A549 (cell line): ENCODE measurements at regions not wholly inside any gene's neighbourhood (a gene's known extent, or its start where the extent isn't known, plus 50 kb on each side); places are given as distances from the start of the nearest gene placed in this dataset.

Source experiments
- ATAC-seq, 2 experiments: fragments of 200-7000 bp in 1 of 2; fragments of >200 bp in 1 of 2; cut with Nextera tagmentation in 1 of 2; cut with Tn5 transposase in 1 of 2; 3 replicates each; pipeline versions ENCODE4 v1.8.0 to v1.9.1; 2018 to 2020; ENCODE audit warnings: mild to moderate bottlenecking in 1 of 2, moderate library complexity in 1 of 2
- CTCF ChIA-PET: fragments of 300-600 bp; sonication (Branson Sonifier 250); formaldehyde crosslinking; extraction: SDS; loops from one replicate; lab custom pipeline; 2021; ENCODE audit warnings: antibody characterized with exemption, inconsistent platforms; lab: Yijun Ruan, JAX
- POLR2A ChIA-PET: fragments of 350-600 bp; formaldehyde crosslinking; extraction: SDS; loops from one replicate; lab custom pipeline; 2021; ENCODE audit warnings: antibody characterized with exemption, inconsistent platforms; lab: Yijun Ruan, JAX
- DNase-seq, 2 experiments: peaks; one replicate each; pipeline versions ENCODE4 v3.0.0 to v3.0.0-alpha.2; 2011 to 2016; ENCODE audit warnings: low read depth in 1 of 2, low spot score in 1 of 2
- FAIRE-seq: peaks from 2 replicates; lab custom pipeline; 2011; peaks lifted over from hg19 to GRCh38; lab: Jason Lieb, UNC
- H3K27ac ChIP-seq, 2 experiments: fragments of >200 bp; sonication (Bioruptor Twin); formaldehyde crosslinking; 3 replicates each; pipeline ENCODE4 v1.5.1; 2016 to 2017
- H3K4me1 ChIP-seq: fragments of >200 bp; sonication (Bioruptor Twin); formaldehyde crosslinking; 3 replicates; pipeline ENCODE4 v1.6.1; 2016
- H3K4me2 ChIP-seq: fragments of >200 bp; sonication (Bioruptor Twin); formaldehyde crosslinking; 3 replicates; pipeline ENCODE4 v1.6.1; 2016
- H3K4me3 ChIP-seq: fragments of >200 bp; sonication (Bioruptor Twin); formaldehyde crosslinking; 3 replicates; pipeline ENCODE4 v1.5.1; 2016
- H3K9me3 ChIP-seq: fragments of >200 bp; sonication (Bioruptor Twin); formaldehyde crosslinking; 3 replicates; pipeline ENCODE4 v1.6.1; 2016
- BHLHE40 ChIP-seq: IDR thresholded peaks from 2 replicates; pipeline ENCODE4 v1.6.1; 2012; ENCODE audit warnings: low read depth, low read length, inconsistent platforms
- CBX2 ChIP-seq: fragments of 200-600 bp; sonication (generic); IDR thresholded peaks from 2 replicates; pipeline ENCODE4 v1.6.1; 2016; ENCODE audit warnings: low read depth, mild to moderate bottlenecking, borderline replicate concordance
- CHD2 ChIP-seq: fragments of 150-350 bp; IDR thresholded peaks from 2 replicates; pipeline ENCODE4 v1.6.1; 2014; ENCODE audit warnings: low read length; ENCODE audit not compliant: partially characterized antibody
- CHD4 ChIP-seq: fragments of 200-600 bp; sonication (generic); IDR thresholded peaks from 2 replicates; pipeline ENCODE4 v1.6.1; 2016; ENCODE audit warnings: antibody characterized with exemption, mild to moderate bottlenecking, borderline replicate concordance
- FOXS1 ChIP-seq: fragments of 250-450 bp; sonication (Bioruptor Pico); IDR thresholded peaks from 2 replicates; pipeline ENCODE4 v1.5.0; 2020; ENCODE audit warnings: mild to moderate bottlenecking, moderate library complexity
- GATA3 ChIP-seq: IDR thresholded peaks from 2 replicates; pipeline ENCODE4 v1.6.1; 2012; ENCODE audit warnings: borderline replicate concordance
- HDAC2 ChIP-seq: fragments of 200-600 bp; sonication (generic); IDR thresholded peaks from 2 replicates; pipeline ENCODE4 v1.6.1; 2016
- MAFK ChIP-seq: fragments of 450-650 bp; IDR thresholded peaks from 2 replicates; pipeline ENCODE4 v1.6.1; 2014; ENCODE audit not compliant: partially characterized antibody
- MYC ChIP-seq: IDR thresholded peaks from 2 replicates; pipeline ENCODE4 v1.6.1; 2012; ENCODE audit warnings: mild to moderate bottlenecking, inconsistent platforms, low read length, improper control_type of control experiment, borderline replicate concordance
- NR3C1 ChIP-seq: fragments of >200 bp; sonication (Bioruptor Twin); formaldehyde crosslinking; IDR thresholded peaks from 3 replicates; pipeline ENCODE4 v1.6.1; 2017
- PHF8 ChIP-seq: fragments of 200-600 bp; sonication (generic); IDR thresholded peaks from 2 replicates; pipeline ENCODE4 v1.6.1; 2016; ENCODE audit warnings: low read depth, mild to moderate bottlenecking, antibody characterized with exemption, moderate library complexity, borderline replicate concordance
- POLR2A ChIP-seq: IDR thresholded peaks from 2 replicates; pipeline ENCODE4 v1.6.1; 2012; ENCODE audit warnings: mild to moderate bottlenecking, low read length
- RAD21 ChIP-seq, 2 experiments: fragments of >200 bp in 1 of 2; sonication (Bioruptor Twin) in 1 of 2; formaldehyde crosslinking in 1 of 2; IDR thresholded peaks in 1 of 2; conservative IDR thresholded peaks in 1 of 2; 2 replicates in 1 of 2; 3 replicates in 1 of 2; pipeline ENCODE4 v1.6.1; 2012 to 2018; ENCODE audit warnings: inconsistent platforms in 1 of 2
- RCOR1 ChIP-seq: fragments of 150-350 bp; IDR thresholded peaks from 2 replicates; pipeline ENCODE4 v1.6.1; 2014; ENCODE audit warnings: antibody characterized with exemption, low read length, low read depth
- RNF2 ChIP-seq: fragments of 200-600 bp; sonication (generic); IDR thresholded peaks from 2 replicates; pipeline ENCODE4 v1.6.1; 2016; ENCODE audit warnings: low read depth, mild to moderate bottlenecking, antibody characterized with exemption, moderate library complexity, borderline replicate concordance
- SMC3 ChIP-seq: fragments of >200 bp; sonication (Bioruptor Twin); formaldehyde crosslinking; IDR thresholded peaks from 3 replicates; pipeline ENCODE4 v1.6.1; 2018; ENCODE audit warnings: inconsistent platforms
- ZC3H11A ChIP-seq: fragments of 450-650 bp; IDR thresholded peaks from 2 replicates; pipeline ENCODE4 v1.6.1; 2014; ENCODE audit warnings: antibody characterized with exemption, mild to moderate bottlenecking
- ZFP36 ChIP-seq: fragments of 450-650 bp; IDR thresholded peaks from 2 replicates; pipeline ENCODE4 v1.6.1; 2014; ENCODE audit warnings: borderline replicate concordance; ENCODE audit not compliant: partially characterized antibody
- WGBS: methylation state at CpG from one replicate; pipeline ENCODE4 v1.1.6; 2017; ENCODE audit errors: missing lambda C conversion rate; 5-methylcytosine and 5-hydroxymethylcytosine counted together
- TF ChIP-seq, protein P1 (sequence below): fragments of 450-650 bp; IDR thresholded peaks from 2 replicates; pipeline ENCODE4 v1.6.1; 2014; ENCODE audit warnings: antibody characterized with exemption
- TF ChIP-seq, protein P2 (sequence below): fragments of >200 bp; sonication (Bioruptor Twin); formaldehyde crosslinking; IDR thresholded peaks from 3 replicates; pipeline ENCODE4 v1.5.1; 2016
- TF ChIP-seq, protein P3 (sequence below): fragments of >200 bp; sonication (Bioruptor Twin); formaldehyde crosslinking; IDR thresholded peaks from 2 replicates; pipeline ENCODE4 v1.6.1; 2016
- TF ChIP-seq, protein P4 (sequence below): fragments of 150-350 bp; IDR thresholded peaks from 2 replicates; pipeline ENCODE4 v1.6.1; 2014; ENCODE audit warnings: low read depth, mild to moderate bottlenecking, low read length
- TF ChIP-seq, protein P5 (sequence below): IDR thresholded peaks from 2 replicates; pipeline ENCODE4 v1.6.1; 2012

DNA sequence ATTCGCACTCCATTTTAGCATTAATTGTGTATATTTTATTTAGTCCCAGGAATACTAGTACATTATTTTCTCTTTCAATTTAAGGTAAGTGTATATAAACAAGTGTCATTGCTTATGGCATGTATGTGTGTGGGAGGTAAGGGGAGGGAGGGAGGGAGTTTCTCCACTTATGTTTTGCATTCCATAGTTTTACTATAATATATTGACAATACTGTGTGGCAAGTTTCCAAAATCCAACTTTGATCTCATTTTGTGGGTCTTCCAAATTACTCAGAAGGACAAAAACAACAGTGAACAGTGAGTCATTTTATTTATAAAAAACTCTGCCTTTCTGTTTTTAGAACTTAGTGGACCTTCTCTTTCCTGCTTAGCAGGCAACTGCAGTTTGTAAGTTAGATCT, 102.3 kb upstream of the SEMA3E start:
- TF ChIP-seq, protein P1, sequence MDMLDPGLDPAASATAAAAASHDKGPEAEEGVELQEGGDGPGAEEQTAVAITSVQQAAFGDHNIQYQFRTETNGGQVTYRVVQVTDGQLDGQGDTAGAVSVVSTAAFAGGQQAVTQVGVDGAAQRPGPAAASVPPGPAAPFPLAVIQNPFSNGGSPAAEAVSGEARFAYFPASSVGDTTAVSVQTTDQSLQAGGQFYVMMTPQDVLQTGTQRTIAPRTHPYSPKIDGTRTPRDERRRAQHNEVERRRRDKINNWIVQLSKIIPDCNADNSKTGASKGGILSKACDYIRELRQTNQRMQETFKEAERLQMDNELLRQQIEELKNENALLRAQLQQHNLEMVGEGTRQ, result no peak
- no peak for TF ChIP-seq CBX2
- TF ChIP-seq, protein P2, sequence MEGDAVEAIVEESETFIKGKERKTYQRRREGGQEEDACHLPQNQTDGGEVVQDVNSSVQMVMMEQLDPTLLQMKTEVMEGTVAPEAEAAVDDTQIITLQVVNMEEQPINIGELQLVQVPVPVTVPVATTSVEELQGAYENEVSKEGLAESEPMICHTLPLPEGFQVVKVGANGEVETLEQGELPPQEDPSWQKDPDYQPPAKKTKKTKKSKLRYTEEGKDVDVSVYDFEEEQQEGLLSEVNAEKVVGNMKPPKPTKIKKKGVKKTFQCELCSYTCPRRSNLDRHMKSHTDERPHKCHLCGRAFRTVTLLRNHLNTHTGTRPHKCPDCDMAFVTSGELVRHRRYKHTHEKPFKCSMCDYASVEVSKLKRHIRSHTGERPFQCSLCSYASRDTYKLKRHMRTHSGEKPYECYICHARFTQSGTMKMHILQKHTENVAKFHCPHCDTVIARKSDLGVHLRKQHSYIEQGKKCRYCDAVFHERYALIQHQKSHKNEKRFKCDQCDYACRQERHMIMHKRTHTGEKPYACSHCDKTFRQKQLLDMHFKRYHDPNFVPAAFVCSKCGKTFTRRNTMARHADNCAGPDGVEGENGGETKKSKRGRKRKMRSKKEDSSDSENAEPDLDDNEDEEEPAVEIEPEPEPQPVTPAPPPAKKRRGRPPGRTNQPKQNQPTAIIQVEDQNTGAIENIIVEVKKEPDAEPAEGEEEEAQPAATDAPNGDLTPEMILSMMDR, result no peak
- TF ChIP-seq POLR2A, result no peak
- Histone ChIP-seq H3K27ac (no peak overlapping the region), H3K4me2 (no peak overlapping the region), H3K4me3 (no peak overlapping the region), H3K4me1 (no peaks in the 10 kb centered on the region), H3K9me3 (no peaks in the 10 kb centered on the region)
- 87% methylated on average over 1 of the region's 1 CpG for WGBS
- DNase-seq, result no peak
- ChIA-PET POLR2A (no interaction called here), CTCF (no interaction called here)
- no peak for FAIRE-seq
- ATAC-seq, result no peak

DNA sequence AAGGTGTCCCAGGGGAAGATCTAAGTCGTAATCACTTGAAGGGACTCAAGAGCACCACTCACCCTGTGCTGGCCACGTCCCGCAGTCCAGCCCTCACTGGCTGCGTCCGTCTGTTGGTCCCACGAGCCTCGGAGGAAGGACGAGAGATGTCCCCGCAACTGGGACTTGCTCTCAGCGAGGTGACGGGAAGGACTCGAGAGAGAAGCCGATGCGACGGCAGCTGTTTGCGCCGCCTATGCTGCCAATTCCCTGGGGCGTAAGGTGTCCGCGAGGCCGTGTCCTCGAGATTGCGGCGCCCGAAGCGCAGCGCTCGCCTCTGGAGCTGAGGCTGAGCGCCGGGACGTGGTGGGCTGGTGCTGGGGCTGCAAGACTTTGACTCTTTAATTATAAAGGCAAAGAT, 100.6 kb upstream of the SEMA3E start:
- H3K4me2 ChIP-seq, result no peak overlapping the region
- POLR2A ChIA-PET, result no interaction called here
- TF ChIP-seq RCOR1, result no peak
- no peak for TF ChIP-seq ZC3H11A
- TF ChIP-seq, protein P3, sequence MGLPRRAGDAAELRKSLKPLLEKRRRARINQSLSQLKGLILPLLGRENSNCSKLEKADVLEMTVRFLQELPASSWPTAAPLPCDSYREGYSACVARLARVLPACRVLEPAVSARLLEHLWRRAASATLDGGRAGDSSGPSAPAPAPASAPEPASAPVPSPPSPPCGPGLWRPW, result no peak
- TF ChIP-seq, all 56 proteins: peak for 0
- ATAC-seq (no peak), DNase-seq (no peak), FAIRE-seq (no peak)
- CTCF ChIA-PET, result no interaction called here
- WGBS, result 78% methylated on average over 31 of the region's 31 CpGs
- H3K4me3 ChIP-seq, result no peak overlapping the region
- H3K27ac ChIP-seq, result no peak overlapping the region
- H3K4me1 ChIP-seq, result no peaks in the 10 kb centered on the region
- H3K9me3 ChIP-seq, result no peaks in the 10 kb centered on the region

DNA sequence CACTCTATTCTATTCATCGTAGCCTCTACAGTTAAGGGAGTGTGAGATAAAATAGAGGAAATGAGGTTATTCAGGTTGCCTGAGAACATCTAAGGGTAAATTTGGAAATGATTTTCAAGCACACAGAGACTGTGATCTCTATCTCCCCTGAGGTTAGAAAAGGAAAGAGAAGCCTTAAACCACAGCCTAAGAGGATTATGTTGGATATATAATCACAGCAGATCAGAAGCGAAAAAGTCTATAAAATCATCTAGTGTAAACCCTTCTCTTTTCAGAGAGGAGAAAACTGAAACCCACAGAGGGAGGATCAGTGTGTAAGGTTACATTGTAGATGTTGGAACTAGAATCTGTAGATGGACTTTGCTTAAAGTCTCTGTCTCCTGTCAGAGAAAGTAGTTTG, 90.6 kb upstream of the SEMA3E start:
- no peak for DNase-seq
- no peak overlapping the region for H3K27ac ChIP-seq
- ATAC-seq, result no peak
- no peaks in the 10 kb centered on the region for H3K4me1 ChIP-seq
- no peak for FAIRE-seq
- 72% methylated on average over 2 of the region's 2 CpGs for WGBS
- TF ChIP-seq SMC3 (no peak), RAD21 (conservative IDR thresholded peaks at IDR 0.05 in 1 of 2, IDR thresholded peaks at IDR 0.05 in 1 of 2) (no peak)
- TF ChIP-seq, protein P4, sequence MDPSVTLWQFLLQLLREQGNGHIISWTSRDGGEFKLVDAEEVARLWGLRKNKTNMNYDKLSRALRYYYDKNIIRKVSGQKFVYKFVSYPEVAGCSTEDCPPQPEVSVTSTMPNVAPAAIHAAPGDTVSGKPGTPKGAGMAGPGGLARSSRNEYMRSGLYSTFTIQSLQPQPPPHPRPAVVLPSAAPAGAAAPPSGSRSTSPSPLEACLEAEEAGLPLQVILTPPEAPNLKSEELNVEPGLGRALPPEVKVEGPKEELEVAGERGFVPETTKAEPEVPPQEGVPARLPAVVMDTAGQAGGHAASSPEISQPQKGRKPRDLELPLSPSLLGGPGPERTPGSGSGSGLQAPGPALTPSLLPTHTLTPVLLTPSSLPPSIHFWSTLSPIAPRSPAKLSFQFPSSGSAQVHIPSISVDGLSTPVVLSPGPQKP, result no peak
- TF ChIP-seq, protein P5, sequence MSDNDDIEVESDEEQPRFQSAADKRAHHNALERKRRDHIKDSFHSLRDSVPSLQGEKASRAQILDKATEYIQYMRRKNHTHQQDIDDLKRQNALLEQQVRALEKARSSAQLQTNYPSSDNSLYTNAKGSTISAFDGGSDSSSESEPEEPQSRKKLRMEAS, result no peak
- H3K4me3 ChIP-seq, result no peak overlapping the region
- ChIA-PET POLR2A (no interaction called here), CTCF (no interaction called here)
- no peaks in the 10 kb centered on the region for H3K9me3 ChIP-seq
- no peak overlapping the region for H3K4me2 ChIP-seq

DNA sequence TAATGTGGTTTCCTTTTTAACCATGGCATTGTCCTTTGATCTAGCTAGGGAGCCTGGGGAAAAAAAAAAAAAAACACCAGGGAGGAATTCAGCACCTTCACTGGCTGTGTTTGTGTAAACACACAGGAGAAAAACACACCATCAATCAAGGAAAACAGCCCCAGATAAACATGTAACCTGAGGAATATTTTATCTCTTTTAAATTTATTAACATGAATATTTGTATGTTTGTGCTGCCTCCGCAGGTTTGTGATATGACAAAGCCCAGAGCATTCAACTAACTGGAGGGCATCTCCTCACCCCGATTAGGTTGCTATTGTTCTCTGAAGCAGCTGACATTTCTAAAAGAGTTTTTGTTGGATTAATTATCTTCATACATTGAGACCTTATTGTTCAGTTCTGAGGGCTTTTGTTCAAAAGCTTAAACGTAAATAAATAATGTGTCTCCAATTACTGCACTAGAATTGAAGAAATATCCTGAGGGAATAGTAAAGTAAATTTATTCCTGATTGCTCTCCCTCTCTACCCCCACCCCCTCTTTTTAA, 89.4 kb upstream of the SEMA3E start:
- Histone ChIP-seq H3K4me3 (no peak overlapping the region), H3K27ac (no peak overlapping the region), H3K9me3 (no peaks in the 10 kb centered on the region), H3K4me2 (no peak overlapping the region), H3K4me1 (no peaks in the 10 kb centered on the region)
- POLR2A ChIA-PET, result no interaction called here
- WGBS, result 38% methylated on average over 3 of the region's 3 CpGs
- DNase-seq (no peak), ATAC-seq (no peak), FAIRE-seq (no peak)
- CTCF ChIA-PET, result no interaction called here
- TF ChIP-seq POLR2A (no peak), BHLHE40 (no peak), CHD4 (no peak), ZFP36 (no peak), NR3C1 (no peak), RNF2 (no peak), CHD2 (no peak), PHF8 (no peak), MAFK (no peak), CBX2 (no peak), MYC (no peak), SMC3 (no peak), GATA3 (no peak), HDAC2 (no peak), FOXS1 (CRISPR knock-in tag) (no peak), RCOR1 (no peak)
- TF ChIP-seq, protein P3, result no peak
- TF ChIP-seq, protein P4, result no peak
- TF ChIP-seq, protein P1, result no peak
